H1 (cell line): ENCODE measurements at regions not wholly inside any gene's neighbourhood (a gene's known extent, or its start where the extent isn't known, plus 50 kb on each side); places are given as distances from the start of the nearest gene placed in this dataset.

Experiments used
- YY1 ChIP-seq: IDR thresholded peaks from 2 replicates; pipeline ENCODE4 v1.6.1; 2011; ENCODE audit warnings: low read depth, mild to moderate bottlenecking, low read length

GRCh38 chr6:2404211-2404929, 159.0 kb upstream of the GMDS start (continued):
- no peak for TF ChIP-seq YY1
